T47D (cell line): ENCODE measurements at regions not wholly inside any gene's neighbourhood (a gene's known extent, or its start where the extent isn't known, plus 50 kb on each side); places are given as distances from the start of the nearest gene placed in this dataset.

ENCODE experiments used
- DNase-seq, 2 experiments: peaks; one replicate each; pipeline versions ENCODE4 v3.0.0 to v3.0.0-alpha.2; 2011 to 2012; ENCODE audit warnings: low read depth in 1 of 2, low spot score in 1 of 2
- JUND ChIP-seq: IDR thresholded peaks from 2 replicates; pipeline ENCODE4 v1.6.1; 2012; ENCODE audit warnings: low read depth
- in situ Hi-C: cut with HindIII; loops from 2 replicates; pipeline ENCODE4 v1.10.0; 2016; ENCODE audit warnings: low sequenced_read_pairs, low pct_unique_long_range_greater_than_20kb

- in situ Hi-C loops: no loop called here
- no peak for DNase-seq
- TF ChIP-seq JUND: no peak
These were observed 50.9 kb upstream of the HEPHL1 start for GRCh38 chr11:93969925-93970922.
